Ammon's horn (tissue), 1 donor: ENCODE measurements at regions not wholly inside any gene's neighbourhood (a gene's known extent, or its start where the extent isn't known, plus 50 kb on each side); places are given as distances from the start of the nearest gene placed in this dataset.

Source experiments
- DNase-seq: peaks from one replicate; pipeline ENCODE4 v3.0.0-alpha.2; 2016; ENCODE audit warnings: low spot score

DNA sequence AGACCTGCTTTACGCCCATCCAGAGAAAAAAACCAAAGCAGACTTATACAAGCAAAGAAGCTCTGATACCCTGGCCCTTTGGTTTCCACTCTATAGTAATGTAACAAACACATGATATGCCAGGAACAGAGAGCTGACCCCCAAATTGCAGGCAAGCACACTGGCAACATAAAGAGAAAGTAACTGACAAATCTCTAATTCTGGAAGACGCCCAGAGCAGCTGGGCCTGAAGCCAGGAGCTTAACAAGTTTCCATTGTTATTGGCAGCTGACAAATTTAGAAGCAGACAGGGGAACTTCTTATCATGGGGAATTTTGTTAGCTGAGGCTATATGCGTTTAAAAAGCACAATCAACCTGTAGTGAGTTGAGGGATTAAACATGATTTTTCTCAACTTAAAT is 158.0 kb downstream of the DLEU7 start:
- peak; percentile 90 for DNase-seq

DNA sequence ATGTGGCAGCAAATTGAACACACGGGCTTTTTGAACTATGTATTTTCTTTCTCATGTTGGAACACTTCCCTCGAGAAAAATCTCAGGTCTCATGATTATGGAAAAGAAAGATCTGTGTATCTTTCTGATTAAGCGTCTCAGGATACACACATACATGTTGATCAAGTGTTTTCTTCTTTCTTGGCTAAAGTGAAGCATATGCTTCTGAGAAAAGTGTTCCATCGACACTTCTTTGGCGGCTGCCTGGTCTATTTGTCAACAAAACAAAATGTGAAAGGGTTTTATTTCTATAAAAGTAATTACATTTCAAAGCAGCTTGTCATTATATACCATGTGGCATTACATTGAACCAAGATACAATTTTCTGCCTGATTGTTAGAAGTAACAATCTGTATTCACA is 157.5 kb downstream of the DLEU7 start:
- no peak for DNase-seq

- no peak for DNase-seq
Measured at GRCh38 chr13:50686551-50686950, 156.9 kb downstream of the DLEU7 start.

GRCh38 chr13:50687545-50687944 is 155.9 kb downstream of the DLEU7 start:
- no peak for DNase-seq

DNA sequence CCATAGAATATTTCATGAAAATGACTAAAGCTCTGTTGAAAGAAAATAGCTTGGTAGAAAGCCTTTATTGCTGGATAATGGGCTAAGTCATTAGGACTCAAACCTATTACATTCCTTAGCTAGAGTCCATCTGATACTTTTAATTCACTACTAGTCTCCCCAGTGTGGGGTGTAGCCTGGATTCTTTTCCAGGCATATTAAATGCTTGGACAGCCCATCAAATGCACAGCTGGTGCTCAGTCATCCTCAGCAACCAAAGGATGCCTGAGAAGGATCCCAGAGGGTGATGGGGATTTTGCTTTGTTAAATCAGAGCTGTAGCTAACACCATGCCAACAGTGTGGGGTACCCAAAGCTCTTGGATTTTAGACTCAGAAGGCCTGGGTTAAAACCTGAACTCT is 153.5 kb downstream of the DLEU7 start:
- no peak for DNase-seq

GRCh38 chr13:50691176-50691680 is 152.3 kb downstream of the DLEU7 start:
- no peak for DNase-seq

DNA sequence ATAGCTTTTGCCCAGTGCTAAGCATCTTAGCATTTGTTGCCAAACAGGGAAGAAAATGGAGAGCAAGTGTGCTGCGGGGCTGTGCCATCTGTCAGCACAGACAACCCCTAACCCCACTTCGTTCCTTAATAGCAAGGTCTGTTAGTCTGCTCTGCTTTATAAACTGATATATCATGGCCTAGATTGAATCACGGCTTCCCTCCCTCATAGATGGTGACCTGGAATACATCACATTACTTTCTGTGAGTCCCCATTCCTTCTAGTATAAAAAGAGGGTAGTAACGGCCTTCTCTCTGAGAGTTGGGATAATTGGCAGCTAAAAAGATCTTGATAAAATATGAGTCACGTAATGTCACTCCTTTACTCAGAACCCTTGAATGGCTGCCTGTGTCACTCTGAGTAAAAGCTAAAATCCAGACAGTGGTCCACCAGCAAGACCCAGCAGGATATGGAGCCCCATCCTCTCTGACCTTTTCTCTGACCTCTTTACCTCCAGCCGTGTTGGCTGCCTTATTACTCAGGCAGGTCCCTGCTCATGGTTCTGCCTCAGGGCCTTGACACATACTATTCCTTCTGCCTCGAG is 151.7 kb downstream of the DLEU7 start:
- no peak for DNase-seq

GRCh38 chr13:50692396-50692915 is 151.0 kb downstream of the DLEU7 start:
- DNase-seq = no peak

- no peak for DNase-seq
Measured at GRCh38 chr13:50693727-50694126, 149.8 kb downstream of the DLEU7 start.

- no peak for DNase-seq
Measured at GRCh38 chr13:50697746-50698539, 145.5 kb downstream of the DLEU7 start.

GRCh38 chr13:50699874-50700663 is 143.4 kb downstream of the DLEU7 start:
- DNase-seq = no peak

DNA sequence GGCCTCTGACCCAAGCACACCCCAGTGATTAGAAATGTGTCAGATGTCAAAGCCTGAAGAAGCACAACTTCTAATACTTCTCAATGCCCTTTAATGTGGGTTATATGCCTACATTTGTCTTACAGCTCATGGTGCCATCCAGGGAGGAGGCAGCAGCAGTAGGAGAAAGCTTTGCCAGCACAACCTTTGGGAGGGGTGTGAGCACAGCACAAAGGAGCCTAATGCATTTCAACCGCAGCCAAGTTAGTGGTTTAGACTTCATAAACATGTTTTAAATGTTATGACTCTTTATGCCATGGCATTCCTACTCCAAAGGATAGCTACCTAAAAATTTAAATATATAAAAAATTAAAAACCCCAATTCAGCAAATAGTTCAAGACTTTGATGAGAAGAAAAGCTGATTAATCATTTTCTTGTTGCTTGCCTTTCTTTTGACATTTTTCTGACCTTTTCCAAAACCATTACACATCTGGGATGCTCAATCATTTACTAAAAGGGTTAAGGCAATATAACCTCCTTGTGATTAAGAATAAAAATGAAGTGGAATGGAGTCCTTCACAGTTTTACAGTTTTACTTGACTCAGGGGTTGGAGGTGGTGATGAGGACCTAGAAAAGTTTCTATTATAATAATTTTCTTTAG is 142.7 kb downstream of the DLEU7 start:
- DNase-seq = no peak

DNA sequence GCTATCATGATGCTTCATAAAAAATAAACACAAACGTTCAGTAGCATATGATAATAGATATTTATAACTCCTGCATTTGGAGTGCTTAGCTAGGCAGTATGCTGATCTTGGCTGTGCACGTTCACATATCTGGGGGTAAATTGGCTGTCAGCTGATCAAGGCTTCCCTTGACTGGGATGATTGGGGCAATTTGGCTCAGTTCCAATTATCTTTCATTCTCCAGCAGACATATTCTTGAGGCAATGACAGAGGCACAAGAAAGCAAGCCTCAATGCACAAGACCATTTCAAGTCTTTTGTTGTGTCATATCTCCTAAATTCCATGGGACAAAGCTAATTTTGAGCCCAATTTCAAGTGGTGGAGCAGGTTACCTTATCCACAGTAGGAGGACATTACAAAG is 142.0 kb downstream of the DLEU7 start:
- DNase-seq = no peak

GRCh38 chr13:50706505-50706904 is 137.0 kb downstream of the DLEU7 start:
- DNase-seq = no peak

DNA sequence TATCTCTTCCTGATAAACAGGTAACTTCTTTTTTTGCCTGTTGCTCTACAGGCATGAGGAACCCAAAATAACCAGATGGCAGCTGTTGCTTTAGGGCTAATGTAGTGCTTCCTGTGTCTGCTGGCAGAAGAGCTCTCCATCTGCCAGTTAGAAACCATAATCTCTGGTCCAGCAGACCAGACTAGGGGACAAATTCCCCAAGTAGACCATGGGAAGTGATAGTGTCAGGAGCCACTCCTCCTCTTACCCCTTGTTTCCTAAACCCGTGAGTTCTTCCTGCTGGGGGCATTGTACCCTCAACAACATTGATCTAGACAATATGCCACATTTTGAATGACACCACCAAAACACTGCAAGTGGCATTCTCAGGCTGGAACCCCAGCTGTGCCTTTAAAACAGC is 135.9 kb downstream of the DLEU7 start:
- no peak for DNase-seq

DNA sequence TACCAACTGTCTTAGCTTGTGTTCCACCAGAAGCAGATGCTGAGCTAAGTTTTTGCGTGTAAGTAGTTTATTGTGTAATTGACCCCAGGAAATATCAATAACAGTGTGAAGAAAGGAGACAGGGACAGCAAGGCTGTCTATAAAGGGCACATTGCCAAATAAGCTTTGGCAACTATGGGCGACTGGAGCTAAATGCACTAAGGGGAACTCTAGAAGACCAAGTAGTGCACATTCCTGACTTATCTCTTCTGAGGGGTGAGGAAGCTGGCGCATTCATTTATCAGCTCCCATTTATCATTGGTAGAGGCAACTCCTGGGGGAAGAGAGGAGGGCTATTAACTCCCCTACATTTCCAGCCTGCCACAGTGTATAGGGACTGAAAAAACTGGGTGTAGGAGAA is 135.0 kb downstream of the DLEU7 start:
- no peak for DNase-seq

- DNase-seq = no peak
Measured at GRCh38 chr13:50709058-50709457, 134.4 kb downstream of the DLEU7 start.

DNA sequence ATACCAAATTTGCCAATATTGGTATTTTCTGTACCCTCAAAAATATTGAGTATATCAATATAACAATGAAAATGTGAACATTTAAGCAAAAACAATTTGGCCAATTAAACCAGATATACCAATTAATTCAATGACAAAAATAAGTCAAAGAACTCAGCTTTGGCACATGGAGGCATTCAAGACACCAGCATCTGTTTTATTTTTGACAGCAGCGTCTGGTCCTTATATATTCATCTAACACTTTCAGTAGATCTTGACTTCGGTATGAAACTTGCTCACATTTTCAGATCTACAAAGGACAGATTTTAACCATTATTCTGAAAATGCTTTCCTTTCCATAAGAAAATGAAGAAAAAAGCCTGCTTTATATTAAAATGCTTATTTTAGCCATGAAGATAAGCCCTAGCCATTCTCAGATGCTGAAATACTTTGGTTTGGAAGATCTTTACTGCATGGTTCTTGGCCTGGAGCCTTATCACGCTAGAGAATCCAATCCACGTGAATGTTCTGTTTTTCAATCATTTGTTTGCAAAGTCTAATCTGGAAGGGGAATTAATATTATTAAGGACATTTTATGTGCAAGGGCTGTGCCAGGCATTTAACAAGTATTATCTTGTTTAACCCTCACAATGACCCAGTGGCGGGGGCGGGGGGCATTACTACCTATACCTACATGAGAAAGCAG is 132.2 kb downstream of the DLEU7 start:
- no peak for DNase-seq

- DNase-seq = no peak
Measured at GRCh38 chr13:50711996-50712395, 131.5 kb downstream of the DLEU7 start.

- DNase-seq = peak; percentile 45
Measured at GRCh38 chr13:50712456-50712855, 131.0 kb downstream of the DLEU7 start.

GRCh38 chr13:50712881-50713280 is 130.6 kb downstream of the DLEU7 start:
- no peak for DNase-seq
